Osteocyte (in vitro differentiated cells): ENCODE measurements at regions not wholly inside any gene's neighbourhood (a gene's known extent, or its start where the extent isn't known, plus 50 kb on each side); places are given as distances from the start of the nearest gene placed in this dataset.

Experiments used
- DNase-seq: peaks from one replicate; pipeline ENCODE4 v3.0.0; 2021; ENCODE audit warnings: mixed read lengths; ENCODE audit not compliant: unreplicated experiment; ENCODE audit errors: extremely low spot score
- H3K27ac Mint-ChIP-seq: one replicate; pipeline ENCODE4 v1.8.0; 2021; ENCODE audit warnings: mild to moderate bottlenecking, mixed read lengths; ENCODE audit not compliant: unreplicated experiment
- H3K27me3 Mint-ChIP-seq: one replicate; pipeline ENCODE4 v1.8.0; 2021; ENCODE audit warnings: mixed read lengths; ENCODE audit not compliant: unreplicated experiment
- H3K36me3 Mint-ChIP-seq: one replicate; pipeline ENCODE4 v1.8.0; 2021; ENCODE audit warnings: mixed read lengths; ENCODE audit not compliant: unreplicated experiment
- H3K4me1 Mint-ChIP-seq: one replicate; pipeline ENCODE4 v1.8.0; 2021; ENCODE audit warnings: mixed read lengths; ENCODE audit not compliant: unreplicated experiment
- H3K4me3 Mint-ChIP-seq: one replicate; pipeline ENCODE4 v1.8.0; 2021; ENCODE audit warnings: mild to moderate bottlenecking, moderate library complexity, mixed read lengths; ENCODE audit not compliant: unreplicated experiment
- H3K9me3 Mint-ChIP-seq: one replicate; pipeline ENCODE4 v1.8.0; 2021; ENCODE audit warnings: mixed read lengths; ENCODE audit not compliant: unreplicated experiment
- TF ChIP-seq, protein P1 (sequence below): fragments of 200-600 bp; sonication (generic); IDR thresholded peaks from 2 replicates; pipeline ENCODE4 v1.5.0; 2021; ENCODE audit warnings: antibody characterized with exemption, mild to moderate bottlenecking, moderate library complexity

DNA sequence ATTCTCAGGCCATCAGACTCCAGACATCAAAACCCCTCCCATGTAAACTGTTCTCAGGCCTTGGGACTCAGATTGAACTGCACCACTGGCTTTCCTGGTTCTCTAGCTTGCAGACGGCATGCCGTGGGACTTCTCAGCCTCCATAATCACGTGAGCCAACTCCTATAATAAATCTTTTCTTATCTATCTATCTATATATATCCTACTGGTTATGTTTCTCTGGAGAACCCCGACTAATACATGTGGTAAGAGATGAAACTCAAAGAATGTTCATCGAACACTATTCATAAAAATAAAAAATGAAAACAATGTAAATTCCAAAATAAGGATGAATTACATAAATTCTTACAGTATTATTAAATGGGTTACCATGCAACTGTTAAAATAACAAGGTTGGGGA, 84.5 kb upstream of the NTRK3 start:
- TF ChIP-seq, protein P1, sequence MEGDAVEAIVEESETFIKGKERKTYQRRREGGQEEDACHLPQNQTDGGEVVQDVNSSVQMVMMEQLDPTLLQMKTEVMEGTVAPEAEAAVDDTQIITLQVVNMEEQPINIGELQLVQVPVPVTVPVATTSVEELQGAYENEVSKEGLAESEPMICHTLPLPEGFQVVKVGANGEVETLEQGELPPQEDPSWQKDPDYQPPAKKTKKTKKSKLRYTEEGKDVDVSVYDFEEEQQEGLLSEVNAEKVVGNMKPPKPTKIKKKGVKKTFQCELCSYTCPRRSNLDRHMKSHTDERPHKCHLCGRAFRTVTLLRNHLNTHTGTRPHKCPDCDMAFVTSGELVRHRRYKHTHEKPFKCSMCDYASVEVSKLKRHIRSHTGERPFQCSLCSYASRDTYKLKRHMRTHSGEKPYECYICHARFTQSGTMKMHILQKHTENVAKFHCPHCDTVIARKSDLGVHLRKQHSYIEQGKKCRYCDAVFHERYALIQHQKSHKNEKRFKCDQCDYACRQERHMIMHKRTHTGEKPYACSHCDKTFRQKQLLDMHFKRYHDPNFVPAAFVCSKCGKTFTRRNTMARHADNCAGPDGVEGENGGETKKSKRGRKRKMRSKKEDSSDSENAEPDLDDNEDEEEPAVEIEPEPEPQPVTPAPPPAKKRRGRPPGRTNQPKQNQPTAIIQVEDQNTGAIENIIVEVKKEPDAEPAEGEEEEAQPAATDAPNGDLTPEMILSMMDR: no peak
- Mint-ChIP-seq H3K9me3 (no peaks in the 10 kb centered on the region), H3K27me3 (no peaks in the 10 kb centered on the region), H3K4me1 (no peaks in the 10 kb centered on the region), H3K4me3 (no peak overlapping the region), H3K27ac (no peak overlapping the region), H3K36me3 (no peaks in the 10 kb centered on the region)
- no peak for DNase-seq

DNA sequence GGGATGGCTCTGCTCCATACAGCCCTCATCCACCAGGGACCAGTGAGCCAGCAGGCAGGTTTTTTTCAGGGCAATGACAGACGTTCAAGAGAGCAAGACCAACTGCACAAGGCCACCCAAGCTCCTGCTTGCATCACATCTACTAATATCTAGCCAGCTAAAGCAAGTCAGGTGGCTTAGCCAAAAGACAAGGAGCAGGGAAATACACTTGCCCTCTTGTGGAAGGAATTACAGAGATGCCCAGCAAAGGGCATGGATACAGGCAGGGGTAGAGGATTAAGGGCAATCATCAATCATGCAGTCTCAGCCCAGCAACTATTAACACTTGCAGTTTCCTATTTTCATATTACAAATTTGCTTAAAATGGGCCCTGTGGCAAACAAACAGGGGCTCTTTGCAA, 81.5 kb upstream of the NTRK3 start:
- no peaks in the 10 kb centered on the region for H3K9me3 Mint-ChIP-seq
- TF ChIP-seq, protein P1: no peak
- H3K27me3 Mint-ChIP-seq: no peaks in the 10 kb centered on the region

DNA sequence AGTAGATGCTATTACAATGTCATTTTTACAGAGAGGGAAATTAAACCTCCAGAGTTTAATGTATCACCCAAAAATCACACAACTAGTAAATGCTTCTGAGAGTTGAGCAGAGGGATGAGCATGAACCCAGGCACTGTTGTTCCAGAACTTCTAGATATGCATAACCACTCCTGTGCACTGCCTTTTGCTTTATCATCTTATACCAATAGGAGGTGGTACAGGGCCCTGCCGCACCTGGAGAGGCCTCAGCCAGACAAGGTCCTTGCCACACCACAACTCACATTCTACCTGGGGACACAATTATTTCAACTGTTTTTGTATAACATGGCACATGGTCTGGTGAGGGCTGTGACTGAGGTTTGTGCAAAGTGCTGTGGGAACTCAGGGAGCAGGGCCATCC, 78.5 kb upstream of the NTRK3 start:
- Mint-ChIP-seq H3K27me3 (no peaks in the 10 kb centered on the region), H3K36me3 (no peaks in the 10 kb centered on the region), H3K4me3 (no peak overlapping the region), H3K27ac (no peak overlapping the region), H3K4me1 (no peaks in the 10 kb centered on the region), H3K9me3 (no peaks in the 10 kb centered on the region)
- TF ChIP-seq, protein P1: no peak
- no peak for DNase-seq

More for the DNA sequence above, 81.5 kb upstream of the NTRK3 start:
- Mint-ChIP-seq H3K27ac (no peak overlapping the region), H3K4me3 (no peak overlapping the region), H3K4me1 (no peaks in the 10 kb centered on the region), H3K36me3 (no peaks in the 10 kb centered on the region)
- peak; percentile 10 for DNase-seq

DNA sequence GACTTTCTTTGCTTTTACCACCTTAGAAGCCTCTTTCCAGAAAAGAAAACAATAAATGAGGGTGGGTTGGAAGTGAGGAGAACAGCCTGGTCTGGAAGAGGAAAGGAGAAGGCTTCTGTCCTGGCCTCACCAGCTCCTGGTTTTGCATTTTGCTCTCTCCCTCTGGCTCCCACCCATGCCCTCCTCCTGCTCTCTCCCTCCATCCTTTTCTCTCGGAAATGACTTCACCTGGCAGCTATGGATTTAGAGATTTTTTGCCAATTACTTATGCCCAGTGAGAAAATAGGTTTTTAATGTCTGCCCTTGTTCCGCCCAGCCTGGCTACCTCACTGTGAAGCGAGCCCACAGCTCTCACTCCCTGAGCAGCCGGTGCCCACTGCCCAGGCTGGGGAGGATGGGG, 77.9 kb upstream of the NTRK3 start:
- H3K27ac Mint-ChIP-seq: no peak overlapping the region
- H3K27me3 Mint-ChIP-seq: no peaks in the 10 kb centered on the region
- DNase-seq: no peak
- H3K4me3 Mint-ChIP-seq: no peak overlapping the region
- TF ChIP-seq, protein P1: no peak
- no peaks in the 10 kb centered on the region for H3K9me3 Mint-ChIP-seq
- H3K4me1 Mint-ChIP-seq: no peaks in the 10 kb centered on the region
- H3K36me3 Mint-ChIP-seq: no peaks in the 10 kb centered on the region

DNA sequence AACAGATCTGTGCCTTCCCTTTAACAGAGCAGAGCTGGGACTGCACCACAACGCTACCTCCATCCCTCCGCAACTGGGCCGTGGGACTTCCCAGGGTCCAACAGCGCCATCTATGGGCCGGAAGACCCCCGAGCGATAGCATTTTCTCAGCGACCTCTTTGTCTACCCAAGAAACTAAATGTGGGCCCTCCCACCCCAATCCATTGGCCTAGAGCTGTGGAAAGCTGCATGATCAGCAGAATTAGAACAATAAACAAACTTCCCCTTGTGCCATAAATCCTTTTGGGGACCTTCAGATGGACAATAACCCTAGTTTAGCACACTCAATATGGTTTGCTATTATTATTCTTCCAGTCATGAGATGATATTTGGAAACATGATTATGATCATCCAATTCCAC, 74.8 kb upstream of the NTRK3 start:
- Mint-ChIP-seq H3K27ac (no peak overlapping the region), H3K4me1 (no peaks in the 10 kb centered on the region), H3K9me3 (peaks cover 3% of the 10 kb centered on the region), H3K36me3 (no peaks in the 10 kb centered on the region), H3K27me3 (no peaks in the 10 kb centered on the region), H3K4me3 (no peak overlapping the region)
- no peak for DNase-seq
- TF ChIP-seq, protein P1: peak; percentile 39
